Suppressor macrophage (primary cell): ENCODE measurements at regions not wholly inside any gene's neighbourhood (a gene's known extent, or its start where the extent isn't known, plus 50 kb on each side); places are given as distances from the start of the nearest gene placed in this dataset.
"Not testable (repeated sequence)": the region's sequence is repeated elsewhere in the genome, so short reads cannot be mapped to it uniquely, and the experiment has no call there.

Experiments
- DNase-seq, 4 experiments: peaks; one replicate each; pipeline ENCODE4 v3.0.0-alpha.2; 2020 to 2022

DNA sequence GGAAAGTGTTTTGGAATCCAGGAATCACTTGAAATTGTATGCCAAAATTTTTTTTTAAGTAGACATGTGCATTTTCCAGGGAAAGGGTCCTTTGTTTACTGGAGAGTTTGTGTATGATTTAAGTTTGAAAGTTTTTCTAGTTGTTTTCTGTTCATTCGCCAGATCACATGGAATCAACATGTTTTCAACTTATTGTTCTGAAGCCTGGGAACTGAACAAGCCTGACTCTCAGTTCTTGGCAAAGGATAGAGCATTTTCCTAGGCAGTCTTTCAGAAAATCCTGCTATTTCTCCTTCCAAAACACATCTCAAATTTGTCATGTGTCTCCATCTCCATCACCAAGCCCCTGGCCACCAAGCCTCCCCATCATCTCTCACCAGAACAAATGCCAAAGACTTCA, 374.8 kb downstream of the MAFB start:
- no peak for DNase-seq

DNA sequence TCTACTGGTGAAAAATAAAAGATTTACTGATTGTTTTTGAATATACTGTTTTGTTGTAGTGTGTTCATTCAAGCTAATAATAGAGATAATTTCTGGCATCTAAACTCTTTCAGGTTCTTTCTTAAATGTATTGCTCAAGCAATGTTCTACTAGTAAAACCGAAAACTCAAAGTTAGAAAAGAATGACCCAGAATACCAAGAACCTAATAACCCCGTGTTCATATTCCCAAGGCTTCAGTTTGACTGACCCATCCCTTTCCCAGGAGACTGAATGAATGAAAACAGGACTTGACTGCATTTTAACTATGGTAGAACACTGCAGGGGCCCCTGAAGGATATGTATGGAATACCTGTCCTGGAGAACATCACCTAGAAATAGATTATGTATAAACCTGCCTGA, 375.3 kb downstream of the MAFB start:
- no peak for DNase-seq

- no peak for DNase-seq
Measured at GRCh38 chr20:40309731-40310130, 379.3 kb downstream of the MAFB start.

DNA sequence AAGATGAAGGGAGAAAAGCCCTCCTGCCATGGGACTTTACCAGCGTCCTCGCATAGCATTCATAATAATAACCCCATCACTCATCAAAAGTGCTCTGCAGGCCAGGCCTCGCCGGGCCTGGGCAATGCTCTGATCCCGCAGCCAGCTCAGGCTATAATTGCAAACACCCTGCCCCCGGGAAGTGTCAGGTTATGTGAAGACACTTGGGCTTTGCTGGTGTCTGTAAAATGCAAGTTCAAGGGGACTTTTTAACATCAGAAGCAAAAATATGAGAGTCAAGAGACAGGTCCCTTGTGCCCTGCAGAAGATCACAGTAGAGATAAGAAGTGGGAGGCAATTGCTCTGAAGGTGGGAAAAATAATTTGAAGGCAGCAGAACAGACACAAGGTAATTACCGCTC, 381.0 kb downstream of the MAFB start:
- DNase-seq: no peak

- no peak for DNase-seq
Measured at GRCh38 chr20:40307268-40307667, 381.8 kb downstream of the MAFB start.

DNA sequence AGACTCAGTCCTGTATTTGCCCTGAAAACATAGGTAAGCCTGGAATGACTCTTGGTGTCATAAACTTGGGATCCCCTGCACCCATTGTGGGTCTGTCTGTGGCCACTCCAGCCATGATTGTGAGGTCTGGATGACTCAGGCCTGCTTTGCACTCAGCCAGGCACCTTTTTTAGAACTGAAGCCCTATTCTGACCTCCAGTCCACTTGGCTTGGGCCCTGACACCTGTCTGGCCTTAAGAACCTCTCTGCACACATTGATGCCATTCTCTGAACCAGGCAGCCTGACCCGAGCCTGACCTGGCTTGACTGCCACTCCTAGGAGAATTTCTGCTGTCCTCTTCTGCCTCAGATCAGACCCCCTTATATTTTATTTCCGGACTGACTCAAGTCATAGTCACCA, 383.7 kb downstream of the MAFB start:
- DNase-seq: no peak

DNA sequence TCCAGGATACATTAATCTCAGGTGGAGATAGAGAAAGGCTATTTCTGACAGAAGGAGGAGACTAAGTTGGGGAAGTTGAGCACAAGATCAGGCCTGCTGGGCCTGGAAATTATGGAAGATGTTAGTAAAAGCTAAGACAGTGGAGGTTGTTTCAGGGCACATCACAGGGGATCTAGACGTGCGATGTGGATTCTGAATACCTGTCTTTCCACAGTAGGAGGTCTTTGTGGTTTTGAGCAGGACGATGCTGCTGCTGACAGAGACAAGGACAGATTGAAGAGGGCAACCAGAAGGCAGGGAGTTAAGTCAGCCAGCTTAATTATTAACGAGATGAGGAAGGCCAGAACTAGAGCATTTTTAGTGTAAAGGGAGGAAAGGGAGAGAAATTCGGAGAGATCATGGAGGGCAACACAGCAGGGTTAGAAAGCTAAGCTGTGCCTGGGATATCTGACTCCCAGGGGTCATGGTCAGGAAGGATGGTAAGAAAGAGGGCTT, 384.9 kb downstream of the MAFB start:
- DNase-seq: no peak

DNA sequence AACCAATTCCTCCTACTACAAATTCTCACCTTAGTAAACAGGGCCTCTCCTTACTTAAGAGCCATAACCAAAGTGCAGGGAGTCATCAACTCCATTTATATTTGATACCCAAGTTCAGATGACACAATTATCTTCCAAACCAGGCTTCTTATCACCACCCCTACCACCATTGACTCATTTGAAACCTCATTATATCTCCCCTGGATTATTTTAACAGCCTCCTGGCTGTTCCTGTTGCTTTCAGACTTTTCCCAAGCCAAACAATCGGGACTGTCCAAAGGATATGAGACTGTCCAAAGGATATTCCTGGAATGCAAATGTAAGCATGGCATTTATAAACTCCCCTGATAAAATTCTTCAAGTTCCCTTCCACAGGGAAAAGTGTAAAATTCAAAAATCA, 394.3 kb downstream of the MAFB start:
- DNase-seq: no peak

DNA sequence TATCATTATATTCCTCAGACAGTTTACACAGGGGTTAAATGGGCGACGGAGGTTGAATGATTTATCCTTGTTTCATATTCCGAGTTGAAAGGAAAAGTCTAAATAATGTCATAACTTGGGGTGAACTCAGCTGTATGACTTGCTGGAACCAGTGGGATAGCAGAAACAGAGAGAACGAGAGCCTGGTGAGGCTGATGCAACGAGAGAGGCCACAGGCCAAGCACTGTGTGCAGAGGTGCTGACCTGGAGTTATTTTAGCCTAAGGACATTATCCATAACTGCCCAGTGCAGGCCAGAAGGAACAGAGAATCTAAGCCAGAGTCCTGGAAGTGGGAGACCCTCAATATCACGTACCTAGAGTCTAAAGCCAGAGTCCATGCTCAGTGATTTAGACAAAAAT, 394.9 kb downstream of the MAFB start:
- no peak for DNase-seq

DNA sequence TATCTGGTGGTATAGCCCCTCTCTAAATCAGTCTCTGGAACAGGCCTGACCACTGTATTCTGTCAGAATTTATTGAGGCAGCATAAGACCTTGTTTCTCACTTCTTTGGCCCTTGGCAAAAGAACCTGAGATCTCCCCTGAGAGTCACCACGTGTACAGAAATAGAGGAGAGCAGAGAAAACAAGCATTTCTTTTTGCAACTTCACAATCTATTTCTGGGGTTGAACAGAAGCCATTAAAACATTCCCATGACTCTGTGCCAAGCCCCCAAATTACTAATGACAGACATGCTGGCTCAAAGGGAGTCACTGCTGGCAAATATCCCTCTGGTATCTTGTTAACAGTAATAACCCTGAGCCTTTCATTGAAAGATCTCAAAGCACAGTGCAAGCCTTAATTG, 395.3 kb downstream of the MAFB start:
- no peak for DNase-seq

DNA sequence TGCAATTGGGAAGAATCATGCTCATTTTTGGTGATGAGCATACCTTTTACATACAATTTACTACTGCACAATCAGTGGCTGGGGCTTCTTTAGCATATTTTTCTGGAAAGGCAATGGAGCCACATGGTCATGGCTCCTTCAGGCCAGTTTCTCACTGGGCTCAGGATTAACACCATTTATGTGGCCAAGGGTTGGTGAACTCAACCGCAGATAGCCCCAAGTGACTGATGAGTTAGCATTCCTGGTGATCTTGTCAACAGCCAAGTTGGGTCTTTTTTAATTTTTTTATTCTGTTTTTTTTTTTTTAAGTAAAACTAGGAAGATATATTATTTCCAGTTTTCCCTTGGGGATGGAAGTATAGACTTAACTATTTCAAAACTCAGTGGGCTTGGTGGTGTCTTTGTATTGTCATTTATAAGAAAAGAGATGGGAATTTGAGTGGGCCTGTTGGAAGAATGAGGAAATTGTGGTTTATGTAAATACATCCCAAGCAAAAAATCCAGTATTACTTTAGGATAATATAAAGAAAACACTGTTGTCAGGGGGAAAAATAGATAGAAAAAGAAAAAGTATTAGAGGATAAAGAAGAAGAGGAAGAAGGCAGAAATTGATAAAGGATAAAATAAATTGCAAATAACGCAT, 397.4 kb downstream of the MAFB start:
- no peak for DNase-seq

DNA sequence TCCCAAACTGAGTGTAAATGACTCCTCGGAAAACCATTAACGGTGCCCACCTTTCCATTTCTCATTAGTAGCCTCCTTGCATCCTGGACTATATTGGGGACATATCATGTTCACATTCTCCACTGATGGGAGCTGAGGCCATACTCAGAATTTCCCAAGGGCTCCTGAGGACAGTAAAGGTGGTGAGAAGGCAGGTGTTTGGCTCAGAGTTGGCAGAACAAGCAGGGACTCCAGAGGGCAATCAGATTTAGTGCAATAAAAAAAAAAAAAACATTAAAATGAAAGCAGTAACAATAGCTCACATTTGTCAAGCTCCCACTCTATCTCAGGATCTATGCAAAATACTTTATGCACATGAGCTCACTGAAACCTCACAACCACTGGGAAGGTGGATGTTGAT, 401.4 kb downstream of the MAFB start:
- DNase-seq: no peak

DNA sequence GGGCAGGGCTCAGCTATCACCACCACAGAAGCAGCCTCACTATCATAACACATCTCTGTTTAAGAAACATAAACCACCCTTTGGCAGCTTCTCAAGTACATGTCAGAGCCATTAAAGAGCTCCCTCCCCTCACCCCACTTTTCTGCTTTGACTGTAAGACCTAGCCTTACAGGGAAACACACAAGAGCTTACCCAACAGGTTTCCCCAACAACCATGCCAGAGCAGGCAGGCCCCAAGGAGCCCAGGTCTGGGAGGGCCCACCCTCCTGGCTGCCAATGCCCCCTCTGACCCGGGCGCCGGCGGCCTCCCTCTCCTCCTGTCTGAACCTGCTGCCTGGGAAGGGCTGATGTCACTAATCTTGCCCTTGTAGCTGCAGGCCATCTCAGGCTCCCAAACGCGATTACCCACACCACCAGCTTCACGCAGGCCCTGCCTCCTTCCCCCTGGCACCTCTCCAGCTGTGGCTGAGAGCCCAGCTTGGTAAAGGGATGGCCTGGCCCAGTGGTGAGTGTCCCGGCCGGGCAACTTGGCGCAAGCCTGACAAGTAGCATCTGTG, 402.0 kb downstream of the MAFB start:
- DNase-seq: no peak

- no peak for DNase-seq
Measured at GRCh38 chr20:40284611-40285010, 404.4 kb downstream of the MAFB start.

DNA sequence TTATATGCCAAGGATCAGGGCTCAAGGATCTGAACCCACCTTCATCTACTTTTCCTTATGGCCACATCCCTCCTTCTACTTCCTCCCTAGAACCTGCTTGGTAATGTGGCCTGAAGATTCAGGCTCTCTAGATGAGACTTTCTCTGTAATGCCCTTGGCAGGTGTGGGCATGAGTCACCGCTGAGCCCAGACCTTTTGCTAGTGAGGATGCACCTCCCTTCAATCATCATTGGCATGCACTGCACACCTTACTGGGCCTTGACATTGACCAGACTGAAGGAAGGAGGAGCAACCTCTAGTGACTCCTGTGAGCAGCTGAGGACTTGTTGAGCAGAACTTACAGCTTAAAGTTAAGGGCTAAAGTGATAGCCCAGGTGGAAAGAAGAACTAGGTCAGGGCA, 405.3 kb downstream of the MAFB start:
- DNase-seq: no peak

- DNase-seq: no peak
Measured at GRCh38 chr20:40282941-40283340, 406.1 kb downstream of the MAFB start.

- DNase-seq: no peak
Measured at GRCh38 chr20:40282541-40282940, 406.5 kb downstream of the MAFB start.

- DNase-seq: peak in 2 of 4 experiments; percentile 47 to 50
Measured at GRCh38 chr20:40280616-40281015, 408.4 kb downstream of the MAFB start.

DNA sequence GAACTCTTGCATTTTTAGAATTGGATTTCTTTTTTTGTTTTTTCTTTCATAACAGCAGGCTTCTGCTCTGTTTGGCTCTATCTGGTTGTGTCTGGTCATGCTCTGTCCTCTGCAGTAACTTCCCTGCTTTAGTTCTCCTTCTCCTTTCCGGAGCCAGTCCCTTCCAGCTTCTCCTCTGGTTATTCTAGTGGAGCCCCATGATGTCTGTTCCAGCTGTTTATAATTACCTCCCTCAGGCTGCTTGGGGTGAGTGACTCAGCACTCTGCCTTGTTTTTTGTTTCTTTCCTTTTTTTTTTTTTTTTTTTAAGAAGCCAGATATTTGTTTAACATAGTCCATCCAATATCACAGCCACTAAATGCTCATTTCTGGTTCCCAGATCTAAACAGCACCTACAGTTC, 409.6 kb downstream of the MAFB start:
- DNase-seq: peak; percentile 82 to 95 (median 91)

- DNase-seq: peak; percentile 24 to 62 (median 53)
Measured at GRCh38 chr20:40278673-40279072, 410.4 kb downstream of the MAFB start.

GRCh38 chr20:40276301-40276700, 412.7 kb downstream of the MAFB start:
- no peak for DNase-seq

- no peak for DNase-seq
Measured at GRCh38 chr20:40275738-40276137, 413.3 kb downstream of the MAFB start.

DNA sequence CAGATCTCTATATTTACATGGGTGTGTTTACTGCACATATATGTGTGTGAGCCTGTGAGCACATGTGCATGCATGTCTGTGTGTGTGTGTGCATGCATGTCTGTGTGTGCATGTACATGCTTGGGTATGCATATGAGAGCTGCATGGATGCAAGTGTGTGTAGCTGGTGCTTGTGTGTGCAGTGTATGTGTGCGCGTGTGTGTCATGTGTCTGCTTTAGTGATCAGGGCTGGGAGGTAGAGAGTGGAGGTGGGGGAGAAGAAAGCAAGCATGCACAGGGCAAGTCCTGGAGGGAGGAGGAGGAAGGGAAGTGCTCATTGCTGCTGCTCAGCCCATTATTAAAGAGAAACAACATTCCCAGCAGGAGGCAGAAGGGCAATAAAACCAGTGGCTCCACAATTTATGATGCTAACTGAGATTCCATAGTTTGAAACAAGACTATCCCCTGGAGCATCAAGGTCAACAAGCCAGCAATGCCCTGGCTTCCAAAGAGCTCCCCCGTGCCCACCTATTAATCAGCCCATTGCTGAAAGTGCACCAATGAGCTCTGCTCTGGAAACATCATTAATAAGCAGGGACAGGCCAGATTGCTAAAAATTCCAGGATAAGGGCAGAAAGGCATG, 414.0 kb downstream of the MAFB start:
- no peak for DNase-seq

GRCh38 chr20:40269274-40269673, 419.8 kb downstream of the MAFB start:
- DNase-seq: not testable (repeated sequence)
